HCT116 (cell line): ENCODE measurements at regions not wholly inside any gene's neighbourhood (a gene's known extent, or its start where the extent isn't known, plus 50 kb on each side); places are given as distances from the start of the nearest gene placed in this dataset.

Source experiments
- CBX3 ChIP-seq: IDR thresholded peaks from 2 replicates; pipeline ENCODE4 v1.6.1; 2012; ENCODE audit warnings: low read depth
- CEBPB ChIP-seq: IDR thresholded peaks from 2 replicates; pipeline ENCODE4 v1.6.1; 2012; ENCODE audit warnings: low read depth
- CTCF ChIP-seq, 3 experiments: fragments of 200-600 bp in 1 of 3; sonication (generic) in 1 of 3; IDR thresholded peaks in 2 of 3; conservative IDR thresholded peaks in 1 of 3; 2 replicates each; pipeline ENCODE4 v1.5.1; 2012 to 2017; ENCODE audit warnings: low read depth in 2 of 3, low read length in 2 of 3, antibody characterized with exemption in 1 of 3, borderline replicate concordance in 1 of 3, control low read depth in 1 of 3, mild to moderate bottlenecking in 1 of 3, mixed read lengths in 1 of 3, mixed run types in 1 of 3, moderate library complexity in 1 of 3; ENCODE audit not compliant: insufficient read depth in 1 of 3
- ELF1 ChIP-seq: IDR thresholded peaks from 2 replicates; pipeline ENCODE4 v1.6.1; 2012; ENCODE audit warnings: low read depth, borderline replicate concordance
- EZH2 ChIP-seq: fragments of 200-600 bp; sonication (generic); IDR thresholded peaks from 2 replicates; pipeline ENCODE4 v1.6.1; 2017; ENCODE audit warnings: antibody characterized with exemption, mixed run types
- FOSL1 ChIP-seq: IDR thresholded peaks from 2 replicates; pipeline ENCODE4 v1.6.1; 2012; ENCODE audit warnings: low read depth
- POLR2A ChIP-seq: IDR thresholded peaks from 2 replicates; pipeline ENCODE4 v1.7.0; 2011; ENCODE audit warnings: borderline replicate concordance; ENCODE audit not compliant: insufficient read depth, insufficient read length; ENCODE audit errors: extremely low read depth
- POLR2AphosphoS5 ChIP-seq: IDR thresholded peaks from 2 replicates; pipeline ENCODE4 v1.6.1; 2011; ENCODE audit warnings: mild to moderate bottlenecking, low read depth, low read length, moderate library complexity
- RAD21 ChIP-seq: IDR thresholded peaks from 2 replicates; pipeline ENCODE4 v1.6.1; 2012; ENCODE audit warnings: low read depth, mild to moderate bottlenecking
- REST ChIP-seq: IDR thresholded peaks from 2 replicates; pipeline ENCODE4 v1.6.1; 2012; ENCODE audit warnings: low read depth
- SIN3A ChIP-seq: IDR thresholded peaks from 2 replicates; pipeline ENCODE4 v1.6.1; 2012; ENCODE audit warnings: low read depth
- SP1 ChIP-seq: IDR thresholded peaks from 2 replicates; pipeline ENCODE4 v1.6.1; 2012; ENCODE audit warnings: low read depth
- YY1 ChIP-seq: IDR thresholded peaks from 2 replicates; pipeline ENCODE4 v1.6.1; 2011; ENCODE audit warnings: low read length, low read depth, moderate library complexity, mild to moderate bottlenecking; ENCODE audit not compliant: insufficient replicate concordance; ENCODE audit errors: extremely low read depth
- ZNF274 ChIP-seq: fragments of 200-500 bp; sonication (Bioruptor generic); IDR thresholded peaks from 2 replicates; pipeline ENCODE4 v1.6.1; 2014; ENCODE audit warnings: mild to moderate bottlenecking, low read depth, low read length, inconsistent platforms

- TF ChIP-seq CTCF (IDR thresholded peaks at IDR 0.05 in 2 of 3, conservative IDR thresholded peaks at IDR 0.05 in 1 of 3; ENCODE audit: borderline replicate concordance in 1 of 3, insufficient read depth in 1 of 3, low read depth in 2 of 3, low read length in 2 of 3) (no peak), POLR2A (no peak), FOSL1 (no peak), YY1 (no peak), CBX3 (no peak), ZNF274 (no peak), ELF1 (no peak), REST (no peak), POLR2AphosphoS5 (no peak), SP1 (no peak), EZH2 (no peak), CEBPB (no peak), SIN3A (no peak), RAD21 (no peak)
These were observed 88.5 kb upstream of the MNS1 start for GRCh38 chr15:56553486-56553885.
